Activated CD4-positive, CD25-positive, alpha-beta regulatory T cell treated with anti-CD3 and anti-CD28 coated beads, Interleukin-2, amount 50 U/mL, for 16 hours (primary cell): ENCODE measurements at regions not wholly inside any gene's neighbourhood (a gene's known extent, or its start where the extent isn't known, plus 50 kb on each side); places are given as distances from the start of the nearest gene placed in this dataset.

ENCODE experiments used
- DNase-seq: peaks from one replicate; pipeline ENCODE4 v3.0.0-alpha.2; 2020; ENCODE audit warnings: low read depth, low spot score

DNA sequence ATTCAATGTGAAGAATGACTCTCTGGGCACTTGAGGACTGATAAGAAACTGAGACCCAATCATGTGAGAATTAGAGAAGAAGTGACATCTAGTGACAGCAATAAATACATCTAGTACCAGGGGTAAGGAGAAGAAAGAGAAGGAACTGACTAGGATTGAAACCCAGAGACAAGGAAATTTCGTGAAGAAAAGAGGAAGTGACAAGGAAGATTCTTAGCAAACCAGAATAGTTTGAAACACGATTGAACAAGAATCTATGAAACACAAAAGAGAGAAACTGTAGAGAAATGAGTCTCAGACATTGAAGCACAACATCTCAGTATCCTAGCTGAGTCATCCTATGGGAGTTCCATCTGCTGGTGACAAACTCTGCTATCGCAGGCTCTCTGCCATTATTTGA lies 571.9 kb upstream of the PKDCC start:
- no peak for DNase-seq

DNA sequence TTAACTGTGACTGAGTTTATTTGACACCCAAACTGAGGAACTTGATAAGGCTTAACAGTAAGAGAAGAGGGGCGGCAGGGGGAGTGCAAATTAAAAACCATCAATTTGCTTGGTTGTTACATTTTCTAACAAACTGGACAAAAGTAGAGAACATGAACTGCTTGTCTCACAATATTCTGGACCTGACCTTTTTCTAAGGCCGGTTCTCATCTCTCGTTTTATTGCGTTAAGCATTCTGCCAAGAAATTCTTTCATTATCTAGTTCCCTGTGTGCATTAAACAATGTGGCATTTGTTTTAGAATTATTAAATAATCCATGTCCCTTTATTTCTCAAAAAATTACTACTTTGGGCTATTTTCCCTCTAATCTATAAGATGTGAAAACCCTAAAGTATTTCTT lies 565.2 kb upstream of the PKDCC start:
- DNase-seq, result no peak

GRCh38 chr2:41483226-41483625 lies 564.6 kb upstream of the PKDCC start:
- no peak for DNase-seq

- DNase-seq, result no peak
Observed at GRCh38 chr2:41483982-41484857, 563.6 kb upstream of the PKDCC start.

DNA sequence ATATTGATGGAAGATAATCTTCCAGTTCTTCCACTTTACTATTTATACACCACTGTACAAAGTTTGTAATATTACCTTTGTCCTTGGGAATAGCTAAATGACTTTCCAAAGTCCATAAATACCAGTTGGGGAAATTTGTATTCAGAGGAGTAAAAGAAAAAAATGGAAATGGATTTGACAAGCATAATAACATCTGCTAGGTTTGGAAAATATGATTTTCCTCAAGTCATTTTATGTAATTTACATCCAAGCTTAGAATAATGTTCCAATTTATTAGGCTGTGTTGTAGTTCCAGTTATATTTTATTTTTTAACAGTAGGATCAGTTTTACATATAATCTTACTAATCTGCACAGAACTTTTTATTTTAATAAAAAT lies 563.0 kb upstream of the PKDCC start:
- DNase-seq, result no peak

DNA sequence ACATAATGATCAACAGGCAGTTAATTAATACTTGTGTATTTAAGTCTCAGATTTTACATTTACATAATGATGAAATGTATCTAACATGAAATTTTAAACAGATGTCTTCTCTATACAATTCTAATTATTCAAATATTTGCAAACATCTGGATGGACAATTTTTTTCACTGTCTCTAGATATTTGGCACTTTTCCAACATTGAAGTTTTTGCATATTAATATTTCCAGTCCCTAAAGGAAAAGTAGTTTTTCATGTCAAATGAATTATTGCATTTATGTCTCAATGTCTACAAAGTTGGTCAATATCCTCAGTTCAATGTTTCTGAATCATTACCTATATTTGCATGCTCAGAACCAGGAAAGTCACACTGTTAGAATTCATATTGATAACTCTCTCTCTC lies 560.9 kb upstream of the PKDCC start:
- DNase-seq, result no peak

DNA sequence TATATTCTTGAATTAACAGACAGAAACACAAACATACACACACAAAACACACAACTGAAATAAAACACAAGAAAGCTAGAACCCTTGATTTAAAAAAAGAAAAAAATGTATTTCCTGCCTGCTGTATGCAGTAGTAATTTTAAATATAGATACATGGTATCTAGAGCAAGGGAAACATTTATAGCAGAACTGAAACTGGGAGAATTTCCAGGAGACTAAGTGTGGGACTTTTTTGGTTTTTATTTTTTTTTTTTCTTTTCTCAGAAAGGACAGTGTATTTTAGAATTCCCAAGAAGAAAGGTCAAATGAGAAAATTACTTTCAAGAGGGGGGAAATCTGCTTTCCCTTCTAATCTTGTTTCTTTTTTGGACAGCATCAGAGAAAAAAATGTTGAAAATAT lies 558.9 kb upstream of the PKDCC start:
- no peak for DNase-seq

GRCh38 chr2:41489638-41490037 lies 558.2 kb upstream of the PKDCC start:
- DNase-seq, result no peak

DNA sequence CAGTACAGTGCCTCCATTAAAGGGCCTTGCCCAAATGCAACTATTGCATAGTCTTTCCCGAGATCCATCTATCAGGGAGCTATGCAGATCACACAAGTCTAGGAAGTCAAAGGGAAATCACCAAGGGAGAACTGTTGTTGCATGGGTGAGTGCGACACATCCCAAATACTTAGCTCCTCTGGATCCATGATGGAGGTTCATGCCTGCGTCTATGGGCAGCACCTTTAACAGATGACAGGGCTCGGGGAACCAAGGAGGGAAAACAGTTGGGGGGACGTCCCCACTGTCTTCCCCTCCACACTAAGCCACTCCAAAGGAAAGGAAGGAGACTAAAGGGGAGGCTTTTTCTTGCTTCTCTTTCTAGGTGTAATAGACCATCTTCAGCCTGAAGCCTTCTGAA lies 552.8 kb upstream of the PKDCC start:
- DNase-seq, result no peak

DNA sequence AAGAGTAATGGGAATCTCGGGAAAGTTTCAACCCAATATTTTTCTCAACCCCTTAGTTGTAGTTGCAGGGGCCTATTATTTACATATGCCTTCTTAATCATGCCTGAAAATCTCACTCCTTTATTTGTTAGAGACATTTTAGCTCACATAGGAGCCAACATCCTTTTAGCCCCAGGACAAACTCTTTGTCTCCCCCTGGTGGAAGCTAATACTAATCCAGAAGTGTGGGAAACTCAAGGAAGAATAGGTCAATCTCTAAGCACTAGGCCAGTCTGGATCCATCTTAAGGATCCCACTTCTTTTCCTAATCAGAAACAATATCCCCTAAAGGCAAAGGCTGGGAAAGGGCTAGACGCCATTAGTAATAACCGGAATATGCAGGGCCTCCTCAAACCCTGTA lies 550.9 kb upstream of the PKDCC start:
- no peak for DNase-seq

DNA sequence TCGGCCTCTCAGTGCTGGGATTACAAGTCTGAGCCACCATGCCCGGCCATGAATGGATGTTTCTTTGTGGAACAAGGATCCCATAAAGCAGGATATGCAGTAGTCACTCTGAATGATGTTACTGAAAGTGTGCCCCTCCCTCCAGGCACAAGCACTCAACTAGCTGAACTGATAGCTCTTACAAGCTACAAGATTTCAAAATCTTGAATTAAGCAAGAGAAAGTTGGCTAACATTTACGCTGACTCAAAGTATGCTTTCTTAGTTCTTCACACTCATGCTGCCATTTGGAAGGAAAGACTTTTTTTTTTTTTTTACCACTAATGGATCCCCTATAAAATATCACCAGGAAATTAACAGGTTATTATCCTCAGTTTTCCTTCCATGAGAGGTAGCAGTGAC lies 549.0 kb upstream of the PKDCC start:
- no peak for DNase-seq

- no peak for DNase-seq
Observed at GRCh38 chr2:41500895-41501294, 546.9 kb upstream of the PKDCC start.

- no peak for DNase-seq
Observed at GRCh38 chr2:41502752-41503151, 545.1 kb upstream of the PKDCC start.

DNA sequence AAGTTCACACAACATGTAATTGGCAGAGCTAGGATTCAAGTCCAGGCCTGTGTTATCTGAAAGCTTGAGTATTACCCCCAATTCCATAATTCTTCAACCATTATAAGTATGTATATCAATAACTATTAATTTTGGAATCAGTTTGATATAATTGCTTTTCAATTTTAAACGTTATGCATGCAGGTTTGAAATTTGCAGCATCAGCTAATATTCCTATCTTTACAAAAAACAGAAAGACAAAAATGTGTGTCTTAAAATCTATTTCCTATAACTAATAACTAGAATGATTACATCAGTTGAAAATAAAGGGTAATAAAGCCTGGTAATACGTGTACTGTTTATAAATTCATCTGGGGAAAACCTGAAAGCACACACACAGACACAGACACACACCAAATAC lies 543.3 kb upstream of the PKDCC start:
- no peak for DNase-seq

DNA sequence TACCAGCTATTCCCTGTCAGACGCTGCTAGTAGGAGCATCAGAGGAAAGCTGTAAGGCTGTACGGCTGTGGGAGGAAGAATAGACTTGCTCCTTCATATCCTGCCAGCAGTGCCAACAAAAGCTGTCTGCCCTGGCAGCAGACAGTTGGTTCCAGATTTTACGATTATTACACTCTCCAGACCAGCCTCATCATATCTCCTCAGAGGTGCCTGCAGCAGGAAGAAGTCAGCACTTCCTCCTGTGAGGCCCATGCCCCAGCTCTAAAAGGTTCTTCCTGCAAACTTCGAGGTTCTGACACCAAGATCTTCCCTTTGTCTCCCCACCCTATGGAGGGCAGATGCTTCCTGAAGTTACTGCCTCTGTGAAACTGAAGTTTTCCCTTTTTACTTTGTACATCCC lies 537.7 kb upstream of the PKDCC start:
- no peak for DNase-seq

DNA sequence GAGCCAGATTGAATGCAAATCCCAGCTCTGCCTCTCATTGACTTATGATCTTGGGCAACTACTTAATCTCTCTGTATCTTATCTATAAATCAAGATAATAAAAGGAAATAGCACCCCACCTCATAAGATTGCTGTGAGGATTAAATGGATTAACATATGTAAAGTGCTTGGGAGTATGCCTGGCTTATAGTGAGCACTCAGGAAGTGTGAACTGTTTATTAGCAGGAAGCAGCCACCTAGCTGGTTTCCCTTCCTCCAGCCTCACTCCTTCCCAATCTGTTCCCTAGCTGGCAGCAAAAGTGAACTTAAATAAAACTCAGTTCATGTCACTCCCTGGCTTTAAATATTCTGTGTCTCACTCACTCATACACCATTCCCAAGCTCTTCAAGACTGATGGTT lies 526.6 kb upstream of the PKDCC start:
- DNase-seq, result no peak

- DNase-seq, result no peak
Observed at GRCh38 chr2:41527525-41528323, 520.1 kb upstream of the PKDCC start.

DNA sequence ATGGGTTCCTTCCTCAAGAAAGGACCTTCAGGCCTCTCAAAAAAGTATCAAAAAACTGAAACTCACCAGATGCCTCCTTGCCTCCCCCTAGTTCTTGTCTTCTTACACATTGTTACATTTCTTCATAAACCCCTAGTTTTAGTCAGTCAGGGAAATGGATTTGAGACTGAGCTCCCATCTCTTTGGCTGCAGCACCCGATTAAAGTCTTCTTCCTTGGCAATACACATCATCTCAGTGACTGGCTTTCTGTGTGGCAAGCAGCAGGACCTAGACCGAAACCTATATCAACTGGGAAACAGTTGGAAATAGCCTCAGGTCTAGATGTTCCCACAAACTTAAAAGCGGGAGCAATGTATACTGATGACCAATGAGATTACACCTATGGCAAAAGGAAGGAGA lies 512.2 kb upstream of the PKDCC start:
- no peak for DNase-seq

GRCh38 chr2:41540272-41540998 lies 507.4 kb upstream of the PKDCC start:
- no peak for DNase-seq

GRCh38 chr2:41543726-41544125 lies 504.1 kb upstream of the PKDCC start:
- DNase-seq, result no peak

DNA sequence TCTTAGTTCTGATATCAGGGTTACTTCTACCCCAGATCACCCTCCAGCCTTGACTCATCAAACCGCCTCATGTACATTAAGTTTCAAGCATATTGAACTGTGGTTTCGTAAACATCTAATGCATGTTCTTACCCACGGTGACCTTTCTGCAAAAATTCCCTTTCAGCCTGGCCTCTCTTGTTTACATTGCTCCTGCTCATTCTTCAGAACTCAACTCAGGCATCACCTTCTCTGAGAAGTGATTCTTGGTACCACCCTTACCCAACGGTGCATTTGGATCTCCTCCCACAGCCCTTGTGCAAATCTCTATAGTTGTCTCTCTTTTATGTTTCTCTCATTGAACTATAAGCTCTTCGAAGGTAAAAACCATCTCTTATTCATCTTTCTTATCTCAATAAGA lies 503.1 kb upstream of the PKDCC start:
- no peak for DNase-seq

- DNase-seq, result no peak
Observed at GRCh38 chr2:41546031-41546430, 501.8 kb upstream of the PKDCC start.
